ENCODE measurements at regions not wholly inside any gene's neighbourhood (a gene's known extent, or its start where the extent isn't known, plus 50 kb on each side); places are given as distances from the start of the nearest gene placed in this dataset.
"Not testable (repeated sequence)": the region's sequence is repeated elsewhere in the genome, so short reads cannot be mapped to it uniquely, and the experiment has no call there.

DNA sequence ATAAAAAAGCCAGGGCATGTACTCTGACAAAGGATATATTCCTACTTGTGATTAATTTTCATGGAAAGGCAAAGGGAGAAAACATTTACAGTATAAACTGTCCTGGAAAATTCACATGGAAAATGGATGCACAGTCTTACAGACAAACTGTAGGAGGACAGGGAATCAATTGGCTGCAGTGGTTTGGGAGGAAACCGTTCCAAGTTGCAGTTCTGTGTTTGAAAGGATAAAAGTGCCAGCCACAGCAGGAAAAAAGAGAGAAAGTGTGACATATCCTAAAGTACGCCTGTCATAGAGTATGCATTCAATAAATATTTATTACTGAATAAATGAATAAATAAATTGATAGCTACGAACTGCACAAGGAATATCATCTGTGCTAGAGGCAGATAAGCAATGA lies 462.9 kb downstream of the RAB38 start:
- Histone ChIP-seq H3K56ac (ENCODE audit: insufficient read length, low read depth, low read length) (no peak overlapping the region), H3K4me2 (ENCODE audit: insufficient read depth, insufficient read length, low read length) (peak overlapping the region; percentile 17), H3K4me1 (ENCODE audit: insufficient read depth, low read length) (peaks cover 14% of the 10 kb centered on the region), H2BK120ac (ENCODE audit: low read depth, low read length, poor library complexity, severe bottlenecking) (no peak overlapping the region), H3K79me2 (ENCODE audit: insufficient read depth, low read length) (no peaks in the 10 kb centered on the region), H3K27ac (ENCODE audit: insufficient read length, low read depth, low read length) (no peak overlapping the region), H4K5ac (ENCODE audit: insufficient read length, low read depth, low read length) (no peak overlapping the region), H4K8ac (replicated peaks; ENCODE audit: insufficient read length, low read depth, low read length) (no peak overlapping the region), H3K14ac (ENCODE audit: insufficient read depth, low read length) (no peak overlapping the region), H4K20me1 (ENCODE audit: control insufficient read depth, insufficient read depth, insufficient read length) (no peaks in the 10 kb centered on the region), H3K9ac (ENCODE audit: extremely low read depth, insufficient read length, low read length) (no peak overlapping the region), H3K9me3 (ENCODE audit: control insufficient read depth, low read depth, low read length) (no peaks in the 10 kb centered on the region), H2BK15ac (ENCODE audit: low read depth, low read length) (no peak overlapping the region), H2AFZ (ENCODE audit: low read length) (no peak overlapping the region), H3T11ph (ENCODE audit: low read length) (no peak overlapping the region), H3K79me1 (ENCODE audit: insufficient read depth, low read depth, low read length, poor library complexity, severe bottlenecking) (no peaks in the 10 kb centered on the region), H2BK5ac (ENCODE audit: insufficient read length, low read length) (no peak overlapping the region), H3K18ac (ENCODE audit: insufficient read length, low read depth, low read length) (no peak overlapping the region), H2BK20ac (ENCODE audit: low read depth, low read length, poor library complexity, severe bottlenecking) (no peak overlapping the region), H3K23ac (ENCODE audit: insufficient read length, low read depth, low read length) (no peak overlapping the region), H2AK5ac (ENCODE audit: insufficient read length, low read length) (no peak overlapping the region), H3K4ac (ENCODE audit: low read depth, low read length) (no peak overlapping the region), H4K91ac (ENCODE audit: insufficient read length, low read depth, low read length) (no peak overlapping the region), H3K23me2 (ENCODE audit: insufficient read length, low read depth, low read length, poor library complexity, severe bottlenecking) (no peaks in the 10 kb centered on the region), H3K27me3 (ENCODE audit: insufficient read depth, low read length) (no peaks in the 10 kb centered on the region), H2BK12ac (ENCODE audit: insufficient read length, low read depth, low read length) (no peak overlapping the region)
- WGBS (ENCODE audit: extremely low coverage, insufficient read length, low lambda C conversion rate) = no CpG with 5 or more reads among the region's 3 CpGs
- Mint-ChIP-seq H3K9me3 (peaks cover 2 to 3% of the 10 kb centered on the region in 2 experiments; a peak in 2 of 5 replicates), H3K4me3 (no peak overlapping the region), H3K4me1 (peaks cover 16 to 28% of the 10 kb centered on the region in 2 experiments), H3K27ac (peak overlapping the region in 1 of 3 experiments; percentile 75; a peak in 2 of 7 replicates), H3K27me3 (ENCODE audit: low read depth) (no peaks in the 10 kb centered on the region; the same call in 1 of the 2 replicates), H3K36me3 (ENCODE audit: insufficient read depth in 1 of 3, low read depth in 3 of 3) (peaks cover 0 to 8% (median 0%) of the 10 kb centered on the region in 3 experiments; a peak in 1 of 7 replicates)
- no peak for TF ChIP-seq CTCF (conservative IDR thresholded peaks at IDR 0.05)
- no peak for DNase-seq

DNA sequence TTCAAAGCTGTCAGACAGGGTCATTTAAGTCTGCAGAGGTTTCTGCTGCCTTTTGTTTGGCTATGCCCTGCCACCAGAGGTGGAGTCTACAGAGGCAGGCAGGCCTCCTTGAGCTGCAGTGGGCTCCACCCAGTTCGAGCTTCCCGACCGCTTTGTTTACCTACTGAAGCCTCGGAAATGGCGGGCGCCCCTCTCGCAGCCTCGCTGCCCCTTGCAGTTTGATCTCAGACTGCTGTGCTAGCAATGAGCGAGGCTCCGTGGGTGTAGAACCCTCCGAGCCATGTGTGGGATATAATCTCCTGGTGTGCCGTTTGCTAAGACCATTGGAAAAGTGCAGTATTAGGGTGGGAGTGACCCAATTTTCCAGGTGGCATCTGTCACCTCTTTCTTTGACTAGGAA lies 471.7 kb downstream of the RAB38 start:
- no CpG with 5 or more reads among the region's 12 CpGs for WGBS (ENCODE audit: extremely low coverage, insufficient read length, low lambda C conversion rate)
- H2AK5ac ChIP-seq (ENCODE audit: insufficient read length, low read length); H3K27ac Mint-ChIP-seq: not testable (repeated sequence)

More for the DNA sequence above, 471.7 kb downstream of the RAB38 start:
- not testable (repeated sequence) for H3K4ac ChIP-seq (ENCODE audit: low read depth, low read length); H3K27me3 ChIP-seq (ENCODE audit: insufficient read depth, low read length); H3K4me2 ChIP-seq (ENCODE audit: insufficient read depth, insufficient read length, low read length); H3K23ac ChIP-seq (ENCODE audit: insufficient read length, low read depth, low read length); H2BK120ac ChIP-seq (ENCODE audit: low read depth, low read length, poor library complexity, severe bottlenecking); DNase-seq; H3K14ac ChIP-seq (ENCODE audit: insufficient read depth, low read length); H4K91ac ChIP-seq (ENCODE audit: insufficient read length, low read depth, low read length); H3K9ac ChIP-seq (ENCODE audit: extremely low read depth, insufficient read length, low read length); H2BK20ac ChIP-seq (ENCODE audit: low read depth, low read length, poor library complexity, severe bottlenecking); H3K23me2 ChIP-seq (ENCODE audit: insufficient read length, low read depth, low read length, poor library complexity, severe bottlenecking); H2BK12ac ChIP-seq (ENCODE audit: insufficient read length, low read depth, low read length); H3K4me3 Mint-ChIP-seq; H3K18ac ChIP-seq (ENCODE audit: insufficient read length, low read depth, low read length); H3T11ph ChIP-seq (ENCODE audit: low read length); H3K27me3 Mint-ChIP-seq (ENCODE audit: low read depth); H3K79me2 ChIP-seq (ENCODE audit: insufficient read depth, low read length); H3K56ac ChIP-seq (ENCODE audit: insufficient read length, low read depth, low read length); H2BK15ac ChIP-seq (ENCODE audit: low read depth, low read length); H3K27ac ChIP-seq (ENCODE audit: insufficient read length, low read depth, low read length); H4K8ac ChIP-seq (replicated peaks; ENCODE audit: insufficient read length, low read depth, low read length); H2BK5ac ChIP-seq (ENCODE audit: insufficient read length, low read length); H3K79me1 ChIP-seq (ENCODE audit: insufficient read depth, low read depth, low read length, poor library complexity, severe bottlenecking); H3K9me3 ChIP-seq (ENCODE audit: control insufficient read depth, low read depth, low read length); H3K4me1 ChIP-seq (ENCODE audit: insufficient read depth, low read length); H4K20me1 ChIP-seq (ENCODE audit: control insufficient read depth, insufficient read depth, insufficient read length); H2AFZ ChIP-seq (ENCODE audit: low read length); H3K4me1 Mint-ChIP-seq; H4K5ac ChIP-seq (ENCODE audit: insufficient read length, low read depth, low read length)
- Mint-ChIP-seq H3K36me3 (ENCODE audit: insufficient read depth in 1 of 3, low read depth in 3 of 3) (peaks cover 18 to 40% (median 34%) of the 10 kb centered on the region in 3 experiments), H3K9me3 (peaks cover 40 to 50% of the 10 kb centered on the region in 2 experiments)

All from H9 (cell line).